ENCODE measurements at regions not wholly inside any gene's neighbourhood (a gene's known extent, or its start where the extent isn't known, plus 50 kb on each side); places are given as distances from the start of the nearest gene placed in this dataset.

GRCh38 chr15:51156957-51157356 is 62.3 kb upstream of the TNFAIP8L3 start:
- H3K9me3 Mint-ChIP-seq, result no peaks in the 10 kb centered on the region

DNA sequence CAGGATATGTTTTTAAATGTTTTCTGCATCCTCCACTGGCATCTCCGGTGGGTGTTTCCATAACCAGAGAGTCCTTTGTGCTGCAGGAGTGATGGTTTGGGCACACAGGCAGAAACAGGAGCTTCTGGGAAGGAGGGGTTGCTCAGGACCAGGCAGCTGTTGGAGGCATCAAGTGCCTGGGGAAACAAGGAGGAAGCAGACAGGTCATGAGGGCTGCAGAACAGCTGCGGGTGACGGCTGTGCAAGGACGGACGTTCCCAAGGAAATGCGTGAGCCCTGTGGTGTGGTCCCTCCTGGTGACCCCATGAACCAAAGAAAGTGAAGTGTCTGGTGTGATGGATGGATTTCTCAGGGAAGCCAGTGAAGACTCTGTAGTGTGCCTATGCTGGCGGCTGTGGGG is 61.2 kb upstream of the TNFAIP8L3 start:
- no peaks in the 10 kb centered on the region for H3K9me3 Mint-ChIP-seq
- H3K4me1 Mint-ChIP-seq (ENCODE audit: low read depth in 2 of 2), result peaks cover 0 to 17% of the 10 kb centered on the region in 2 donors
- H3K27ac Mint-ChIP-seq, result peak overlapping the region in 1 of 2 donors; percentile 86
- H3K36me3 Mint-ChIP-seq, result no peaks in the 10 kb centered on the region
- no peak for DNase-seq (ENCODE audit: low spot score)
- peaks cover 21 to 29% of the 10 kb centered on the region in 2 donors for H3K27me3 Mint-ChIP-seq
- ATAC-seq, result no peak
- no peak overlapping the region for H3K4me3 Mint-ChIP-seq

More at GRCh38 chr15:51156957-51157356, 62.3 kb upstream of the TNFAIP8L3 start:
- peaks cover 0 to 17% of the 10 kb centered on the region in 2 donors for H3K4me1 Mint-ChIP-seq (ENCODE audit: low read depth in 2 of 2)
- H3K4me3 Mint-ChIP-seq, result peak overlapping the region; percentile 14
- H3K36me3 Mint-ChIP-seq, result no peaks in the 10 kb centered on the region
- no peak overlapping the region for H3K27ac Mint-ChIP-seq
- H3K27me3 Mint-ChIP-seq, result peaks cover 16 to 27% of the 10 kb centered on the region in 2 donors
- DNase-seq (ENCODE audit: low spot score), result no peak
- ATAC-seq, result peak; percentile 50 to 77

- no peak for DNase-seq (ENCODE audit: low spot score)
- Mint-ChIP-seq H3K27me3 (peaks cover 26 to 37% of the 10 kb centered on the region in 2 donors), H3K4me3 (no peak overlapping the region), H3K4me1 (ENCODE audit: low read depth in 2 of 2) (peaks cover 0 to 17% of the 10 kb centered on the region in 2 donors), H3K9me3 (no peaks in the 10 kb centered on the region), H3K27ac (no peak overlapping the region), H3K36me3 (no peaks in the 10 kb centered on the region)
- ATAC-seq, result no peak
These were observed 60.4 kb upstream of the TNFAIP8L3 start for GRCh38 chr15:51155016-51155580.

All from natural killer cell treated with Interleukin-12 subunit alpha and Interleukin-12 subunit beta and Interleukin-15 and Interleukin-18, amount 100 ng/mL, for 72 hours (primary cell).